ENCODE measurements at regions not wholly inside any gene's neighbourhood (a gene's known extent, or its start where the extent isn't known, plus 50 kb on each side); places are given as distances from the start of the nearest gene placed in this dataset.

DNA sequence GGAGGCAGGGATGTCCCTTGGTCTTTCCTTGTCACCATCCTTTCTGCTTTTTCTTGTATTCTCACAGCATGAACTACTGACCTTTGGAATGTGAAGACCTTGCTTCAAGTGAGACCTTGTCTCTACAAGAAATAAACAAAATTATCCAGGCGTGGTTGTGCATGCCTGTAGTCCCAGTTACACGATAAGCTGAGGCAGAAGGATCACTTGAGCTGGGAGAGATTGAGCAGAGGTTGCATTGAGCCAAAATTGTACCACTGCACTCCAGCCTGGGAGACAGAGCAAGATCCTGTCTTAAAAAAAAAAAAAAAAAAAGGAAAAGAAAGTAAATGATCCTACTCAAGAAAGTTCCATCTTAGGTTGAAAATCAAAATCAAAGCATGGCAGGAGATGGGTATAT lies 173.7 kb downstream of the IRS1 start:
- H3K4me3 Mint-ChIP-seq = no peak overlapping the region
- H3K27ac Mint-ChIP-seq = no peak overlapping the region
- TF ChIP-seq, protein P1, sequence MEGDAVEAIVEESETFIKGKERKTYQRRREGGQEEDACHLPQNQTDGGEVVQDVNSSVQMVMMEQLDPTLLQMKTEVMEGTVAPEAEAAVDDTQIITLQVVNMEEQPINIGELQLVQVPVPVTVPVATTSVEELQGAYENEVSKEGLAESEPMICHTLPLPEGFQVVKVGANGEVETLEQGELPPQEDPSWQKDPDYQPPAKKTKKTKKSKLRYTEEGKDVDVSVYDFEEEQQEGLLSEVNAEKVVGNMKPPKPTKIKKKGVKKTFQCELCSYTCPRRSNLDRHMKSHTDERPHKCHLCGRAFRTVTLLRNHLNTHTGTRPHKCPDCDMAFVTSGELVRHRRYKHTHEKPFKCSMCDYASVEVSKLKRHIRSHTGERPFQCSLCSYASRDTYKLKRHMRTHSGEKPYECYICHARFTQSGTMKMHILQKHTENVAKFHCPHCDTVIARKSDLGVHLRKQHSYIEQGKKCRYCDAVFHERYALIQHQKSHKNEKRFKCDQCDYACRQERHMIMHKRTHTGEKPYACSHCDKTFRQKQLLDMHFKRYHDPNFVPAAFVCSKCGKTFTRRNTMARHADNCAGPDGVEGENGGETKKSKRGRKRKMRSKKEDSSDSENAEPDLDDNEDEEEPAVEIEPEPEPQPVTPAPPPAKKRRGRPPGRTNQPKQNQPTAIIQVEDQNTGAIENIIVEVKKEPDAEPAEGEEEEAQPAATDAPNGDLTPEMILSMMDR (conservative IDR thresholded peaks at IDR 0.05) = no peak

More for the DNA sequence above, 173.7 kb downstream of the IRS1 start:
- Histone ChIP-seq H2BK12ac (ENCODE audit: insufficient read length, low read depth, low read length) (no peak overlapping the region), H3K23me2 (ENCODE audit: insufficient read length, low read depth, low read length, poor library complexity, severe bottlenecking) (no peaks in the 10 kb centered on the region), H3K56ac (ENCODE audit: insufficient read length, low read depth, low read length) (no peak overlapping the region), H4K8ac (replicated peaks; ENCODE audit: insufficient read length, low read depth, low read length) (no peak overlapping the region), H2BK20ac (ENCODE audit: low read depth, low read length, poor library complexity, severe bottlenecking) (no peak overlapping the region), H3T11ph (ENCODE audit: low read length) (no peak overlapping the region), H4K5ac (ENCODE audit: insufficient read length, low read depth, low read length) (no peak overlapping the region), H2BK120ac (ENCODE audit: low read depth, low read length, poor library complexity, severe bottlenecking) (no peak overlapping the region), H3K9ac (ENCODE audit: extremely low read depth, insufficient read length, low read length) (no peak overlapping the region), H4K20me1 (ENCODE audit: control insufficient read depth, insufficient read depth, insufficient read length) (no peaks in the 10 kb centered on the region), H2AK5ac (ENCODE audit: insufficient read length, low read length) (no peak overlapping the region), H3K18ac (ENCODE audit: insufficient read length, low read depth, low read length) (no peak overlapping the region), H3K4me1 (ENCODE audit: insufficient read depth, low read length) (no peaks in the 10 kb centered on the region), H2BK5ac (ENCODE audit: insufficient read length, low read length) (no peak overlapping the region), H3K27ac (ENCODE audit: insufficient read length, low read depth, low read length) (no peak overlapping the region), H3K79me2 (ENCODE audit: insufficient read depth, low read length) (no peaks in the 10 kb centered on the region; the same call in 1 of the 2 replicates), H4K91ac (ENCODE audit: insufficient read length, low read depth, low read length) (no peak overlapping the region), H3K23ac (ENCODE audit: insufficient read length, low read depth, low read length) (no peak overlapping the region), H2BK15ac (ENCODE audit: low read depth, low read length) (no peak overlapping the region), H3K27me3 (ENCODE audit: insufficient read depth, low read length) (no peaks in the 10 kb centered on the region), H3K4ac (ENCODE audit: low read depth, low read length) (no peak overlapping the region), H3K14ac (ENCODE audit: insufficient read depth, low read length) (no peak overlapping the region), H2AFZ (ENCODE audit: low read length) (no peak overlapping the region), H3K4me2 (ENCODE audit: insufficient read depth, insufficient read length, low read length) (no peak overlapping the region), H3K79me1 (ENCODE audit: insufficient read depth, low read depth, low read length, poor library complexity, severe bottlenecking) (no peaks in the 10 kb centered on the region), H3K9me3 (ENCODE audit: control insufficient read depth, low read depth, low read length) (no peaks in the 10 kb centered on the region)
- Mint-ChIP-seq H3K4me1 (no peaks in the 10 kb centered on the region), H3K9me3 (no peaks in the 10 kb centered on the region; a peak in 1 of 5 replicates), H3K36me3 (ENCODE audit: insufficient read depth in 1 of 3, low read depth in 3 of 3) (no peaks in the 10 kb centered on the region), H3K27me3 (ENCODE audit: low read depth) (no peaks in the 10 kb centered on the region; the same call in 1 of the 2 replicates)
- no peak for DNase-seq
- no CpG with 5 or more reads among the region's 2 CpGs for WGBS (ENCODE audit: extremely low coverage, insufficient read length, low lambda C conversion rate)

Data from H9 (cell line).